ENCODE measurements at regions not wholly inside any gene's neighbourhood (a gene's known extent, or its start where the extent isn't known, plus 50 kb on each side); places are given as distances from the start of the nearest gene placed in this dataset.
A peak's percentile ranks its signal among the peaks of the same experiment; 100 is the strongest.

GRCh38 chr14:76947078-76947837, 81.2 kb downstream of the IRF2BPL start (continued):
- TF ChIP-seq MYC (IDR thresholded peaks at IDR 0.05; ENCODE audit: insufficient read depth, insufficient read length, insufficient replicate concordance, low read length, severe bottlenecking) (peak; percentile 45), TARDBP (IDR thresholded peaks at IDR 0.05; ENCODE audit: borderline replicate concordance) (no peak), BCL3 (IDR thresholded peaks at IDR 0.05; ENCODE audit: borderline replicate concordance, insufficient read depth, low read depth, low read length, poor library complexity, severe bottlenecking) (peak; percentile 13), TAF1 (IDR thresholded peaks at IDR 0.05; ENCODE audit: borderline replicate concordance, low read depth, low read length) (no peak), TCF3 (IDR thresholded peaks at IDR 0.05; ENCODE audit: borderline replicate concordance, insufficient read depth, low read depth, low read length) (peak; percentile 74), GABPA (IDR thresholded peaks at IDR 0.05; ENCODE audit: low read depth) (no peak), ZBTB4 (CRISPR knock-in tag; IDR thresholded peaks at IDR 0.05) (peak; percentile 67; the same call in 1 of the 2 replicates), CEBPB (IDR thresholded peaks at IDR 0.05; ENCODE audit: borderline replicate concordance in 1 of 2, low read depth in 2 of 2, low read length in 2 of 2) (no peak), RFX5 (IDR thresholded peaks at IDR 0.05; ENCODE audit: low read depth, low read length) (no peak), ELK1 (IDR thresholded peaks at IDR 0.05; ENCODE audit: low read depth, low read length) (no peak), POLR2A (IDR thresholded peaks at IDR 0.05; ENCODE audit: low read depth, low read length) (no peak), POLR2AphosphoS2 (IDR thresholded peaks at IDR 0.05; ENCODE audit: low read depth, low read length) (no peak), SREBF2 (IDR thresholded peaks at IDR 0.05; ENCODE audit: low read length) (no peak), POLR2AphosphoS5 (IDR thresholded peaks at IDR 0.05; ENCODE audit: low read length) (no peak), CHD1 (IDR thresholded peaks at IDR 0.05; ENCODE audit: low read depth, low read length) (no peak), RUNX3 (IDR thresholded peaks at IDR 0.05; ENCODE audit: low read length) (peak; percentile 50; the same call in 1 of the 2 replicates), SUZ12 (IDR thresholded peaks at IDR 0.05; ENCODE audit: unreplicated experiment) (no peak), E4F1 (IDR thresholded peaks at IDR 0.05; ENCODE audit: borderline replicate concordance, partially characterized antibody) (no peak)

All from GM12878 (cell line).